HEK293 (cell line): ENCODE measurements at regions not wholly inside any gene's neighbourhood (a gene's known extent, or its start where the extent isn't known, plus 50 kb on each side); places are given as distances from the start of the nearest gene placed in this dataset.

Experiments
- CTCF ChIA-PET: fragments of 350-600 bp; formaldehyde crosslinking; extraction: SDS; loops from one replicate; lab custom pipeline; 2021; ENCODE audit warnings: antibody characterized with exemption; lab: Yijun Ruan, JAX
- POLR2A ChIA-PET: fragments of 300-600 bp; formaldehyde crosslinking; extraction: SDS; loops from one replicate; lab custom pipeline; 2020; ENCODE audit warnings: antibody characterized with exemption, inconsistent platforms; lab: Yijun Ruan, JAX
- H3K27ac ChIP-seq: fragments of 200-500 bp; sonication (Bioruptor generic); 2 replicates; pipeline ENCODE4 v1.5.1; 2014; ENCODE audit warnings: low read depth, low read length, control low read depth, inconsistent platforms; ENCODE audit errors: extremely low read depth
- H3K36me3 ChIP-seq, 2 experiments: fragments of 200-500 bp in 1 of 2; sonication (Bioruptor generic) in 1 of 2; 1 replicate in 1 of 2; 2 replicates in 1 of 2; pipeline ENCODE4 v1.5.1; 2014 to 2017; ENCODE audit warnings: inconsistent platforms in 2 of 2, low read length in 2 of 2; ENCODE audit not compliant: control insufficient read depth in 2 of 2, insufficient read depth in 1 of 2
- H3K4me1 ChIP-seq: fragments of 200-500 bp; sonication (Bioruptor generic); 2 replicates; pipeline ENCODE4 v1.5.1; 2014; ENCODE audit warnings: mild to moderate bottlenecking, low read length, inconsistent platforms; ENCODE audit not compliant: control insufficient read depth, insufficient read depth
- H3K4me3 ChIP-seq: 2 replicates; pipeline ENCODE4 v1.5.1; 2011; ENCODE audit warnings: low read depth, mild to moderate bottlenecking, control low read depth, low read length, moderate library complexity
- H3K9me3 ChIP-seq: fragments of 200-500 bp; sonication (Bioruptor generic); 2 replicates; pipeline ENCODE4 v1.5.1; 2014; ENCODE audit warnings: low read depth, low read length, inconsistent platforms; ENCODE audit not compliant: control insufficient read depth, insufficient read depth
- CTCF ChIP-seq: fragments of 450-650 bp; formaldehyde crosslinking; IDR thresholded peaks from 2 replicates; pipeline ENCODE4 v1.5.1; 2016; ENCODE audit warnings: missing biosample characterization, missing genetic modification characterization
- EGR2 ChIP-seq: fragments of 450-650 bp; formaldehyde crosslinking; IDR thresholded peaks from 2 replicates; pipeline ENCODE4 v1.5.1; 2016; ENCODE audit warnings: low read depth, missing biosample characterization, missing genetic modification characterization
- GLIS1 ChIP-seq: fragments of 450-650 bp; formaldehyde crosslinking; IDR thresholded peaks from 2 replicates; pipeline ENCODE4 v1.5.1; 2016; ENCODE audit warnings: missing biosample characterization, missing genetic modification characterization
- IKZF3 ChIP-seq: fragments of 450-650 bp; IDR thresholded peaks from 2 replicates; pipeline ENCODE4 v1.5.0; 2018; ENCODE audit warnings: missing biosample characterization, mild to moderate bottlenecking, missing genetic modification characterization, moderate library complexity
- ZBTB21 ChIP-seq: fragments of 450-650 bp; formaldehyde crosslinking; IDR thresholded peaks from 2 replicates; pipeline ENCODE4 v1.5.1; 2017; ENCODE audit warnings: missing biosample characterization, missing genetic modification characterization
- ZBTB26 ChIP-seq: fragments of 450-650 bp; formaldehyde crosslinking; optimal IDR thresholded peaks from 2 replicates; pipeline ENCODE3; 2016; ENCODE audit warnings: missing biosample characterization, mild to moderate bottlenecking, missing genetic modification characterization
- ZFP37 ChIP-seq: fragments of 450-650 bp; formaldehyde crosslinking; IDR thresholded peaks from 2 replicates; pipeline ENCODE4 v1.5.1; 2016; ENCODE audit warnings: missing biosample characterization, missing genetic modification characterization
- ZIC2 ChIP-seq: fragments of 450-650 bp; formaldehyde crosslinking; IDR thresholded peaks from 2 replicates; pipeline ENCODE4 v1.5.1; 2016; ENCODE audit warnings: missing biosample characterization, missing genetic modification characterization
- ZNF132 ChIP-seq: fragments of 450-650 bp; formaldehyde crosslinking; IDR thresholded peaks from 2 replicates; pipeline ENCODE4 v1.5.1; 2017; ENCODE audit warnings: missing biosample characterization, missing genetic modification characterization, borderline replicate concordance
- ZNF2 ChIP-seq: fragments of 450-650 bp; formaldehyde crosslinking; IDR thresholded peaks from 2 replicates; pipeline ENCODE4 v1.5.1; 2016; ENCODE audit warnings: missing biosample characterization, missing genetic modification characterization
- ZNF202 ChIP-seq: fragments of 450-650 bp; formaldehyde crosslinking; IDR thresholded peaks from 2 replicates; pipeline ENCODE4 v1.5.1; 2016; ENCODE audit warnings: missing biosample characterization, missing genetic modification characterization, borderline replicate concordance
- ZNF266 ChIP-seq: fragments of 450-650 bp; formaldehyde crosslinking; IDR thresholded peaks from 2 replicates; pipeline ENCODE4 v1.5.1; 2016; ENCODE audit warnings: missing biosample characterization, missing genetic modification characterization, low read depth
- ZNF292 ChIP-seq: fragments of 450-650 bp; formaldehyde crosslinking; IDR thresholded peaks from 2 replicates; pipeline ENCODE4 v1.5.1; 2016; ENCODE audit warnings: low read depth, missing biosample characterization, missing genetic modification characterization, borderline replicate concordance
- ZNF302 ChIP-seq: fragments of 450-650 bp; formaldehyde crosslinking; IDR thresholded peaks from 2 replicates; pipeline ENCODE4 v1.5.1; 2016; ENCODE audit warnings: missing biosample characterization, missing genetic modification characterization, low read depth
- ZNF335 ChIP-seq: fragments of 450-650 bp; formaldehyde crosslinking; conservative IDR thresholded peaks from 2 replicates; pipeline ENCODE4 v1.5.1; 2016; ENCODE audit warnings: missing biosample characterization, missing genetic modification characterization
- ZNF654 ChIP-seq: fragments of 450-650 bp; formaldehyde crosslinking; IDR thresholded peaks from 2 replicates; pipeline ENCODE4 v1.5.1; 2016; ENCODE audit warnings: low read depth, missing biosample characterization, missing genetic modification characterization
- ZNF664 ChIP-seq: fragments of 450-650 bp; formaldehyde crosslinking; IDR thresholded peaks from 2 replicates; pipeline ENCODE4 v1.5.1; 2016; ENCODE audit warnings: missing biosample characterization, missing genetic modification characterization
- TF ChIP-seq, protein P1 (sequence below): fragments of 450-650 bp; formaldehyde crosslinking; IDR thresholded peaks from 2 replicates; pipeline ENCODE4 v1.5.1; 2017; ENCODE audit warnings: missing biosample characterization, missing genetic modification characterization
- TF ChIP-seq, protein P2 (sequence below): fragments of 450-650 bp; formaldehyde crosslinking; IDR thresholded peaks from 2 replicates; pipeline ENCODE4 v1.5.1; 2016; ENCODE audit warnings: missing biosample characterization, missing genetic modification characterization
- TF ChIP-seq, protein P3 (sequence below): fragments of 450-650 bp; formaldehyde crosslinking; IDR thresholded peaks from 2 replicates; pipeline ENCODE4 v1.5.1; 2016; ENCODE audit warnings: missing biosample characterization, missing genetic modification characterization
- TF ChIP-seq, protein P4 (sequence below): fragments of 450-650 bp; formaldehyde crosslinking; IDR thresholded peaks from 2 replicates; pipeline ENCODE4; 2016; ENCODE audit warnings: missing biosample characterization, missing genetic modification characterization

GRCh38 chr2:106581755-106582147, 94.6 kb downstream of the CD8B2 start:
- TF ChIP-seq ZNF664 (tag by site-specific recombination) (0 out of 2 replicates have a peak, but pooled peaks have one; percentile 19), ZNF292 (tag by site-specific recombination) (no peak)
- Histone ChIP-seq H3K4me1 (no peaks in the 10 kb centered on the region), H3K9me3 (no peaks in the 10 kb centered on the region), H3K4me3 (peak overlapping the region; percentile 30), H3K36me3 (no peaks in the 10 kb centered on the region), H3K27ac (no peak overlapping the region)
- CTCF ChIA-PET = interaction anchor here (0.6 to 7.9 kb wide), 14 partner anchors 10 to 1246 kb away, joined by 3 to 91 read pairs (median 3); no protein-coding TSS in a partner anchor
- POLR2A ChIA-PET = no interaction called here

- H3K4me3 ChIP-seq = peak overlapping the region; percentile 30
- no peaks in the 10 kb centered on the region for H3K9me3 ChIP-seq
- no peak overlapping the region for H3K27ac ChIP-seq
- no peaks in the 10 kb centered on the region for H3K36me3 ChIP-seq
- no peaks in the 10 kb centered on the region for H3K4me1 ChIP-seq
- ChIA-PET CTCF (interaction anchor here (0.6 to 7.9 kb wide), 30 partner anchors 9 to 1112 kb away, joined by 3 to 91 read pairs (median 3); no protein-coding TSS in a partner anchor), POLR2A (interaction anchor here (0.7 kb wide), 1 partner anchor 54 kb away, joined by 4 read pairs; no protein-coding TSS in a partner anchor)
- 0 out of 2 replicates have a peak, but pooled peaks have one; percentile 42 for TF ChIP-seq ZNF2 (tag by site-specific recombination)
- TF ChIP-seq ZBTB21 (tag by site-specific recombination) = 0 out of 2 replicates have a peak, but pooled peaks have one; percentile 27
- TF ChIP-seq ZNF202 (tag by site-specific recombination) = no peak
- TF ChIP-seq EGR2 (tag by site-specific recombination) = peak; percentile 30; the same call in 1 of the 2 replicates
- no peak for TF ChIP-seq ZNF266 (tag by site-specific recombination)
- TF ChIP-seq ZFP37 = no peak
- peak; percentile 79 for TF ChIP-seq IKZF3 (tag by site-specific recombination)
- TF ChIP-seq, protein P1, sequence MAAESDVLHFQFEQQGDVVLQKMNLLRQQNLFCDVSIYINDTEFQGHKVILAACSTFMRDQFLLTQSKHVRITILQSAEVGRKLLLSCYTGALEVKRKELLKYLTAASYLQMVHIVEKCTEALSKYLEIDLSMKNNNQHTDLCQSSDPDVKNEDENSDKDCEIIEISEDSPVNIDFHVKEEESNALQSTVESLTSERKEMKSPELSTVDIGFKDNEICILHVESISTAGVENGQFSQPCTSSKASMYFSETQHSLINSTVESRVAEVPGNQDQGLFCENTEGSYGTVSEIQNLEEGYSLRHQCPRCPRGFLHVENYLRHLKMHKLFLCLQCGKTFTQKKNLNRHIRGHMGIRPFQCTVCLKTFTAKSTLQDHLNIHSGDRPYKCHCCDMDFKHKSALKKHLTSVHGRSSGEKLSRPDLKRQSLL (tag by site-specific recombination) = no peak
- TF ChIP-seq ZNF335 (tag by site-specific recombination) = peak; percentile 97
- TF ChIP-seq, protein P2, sequence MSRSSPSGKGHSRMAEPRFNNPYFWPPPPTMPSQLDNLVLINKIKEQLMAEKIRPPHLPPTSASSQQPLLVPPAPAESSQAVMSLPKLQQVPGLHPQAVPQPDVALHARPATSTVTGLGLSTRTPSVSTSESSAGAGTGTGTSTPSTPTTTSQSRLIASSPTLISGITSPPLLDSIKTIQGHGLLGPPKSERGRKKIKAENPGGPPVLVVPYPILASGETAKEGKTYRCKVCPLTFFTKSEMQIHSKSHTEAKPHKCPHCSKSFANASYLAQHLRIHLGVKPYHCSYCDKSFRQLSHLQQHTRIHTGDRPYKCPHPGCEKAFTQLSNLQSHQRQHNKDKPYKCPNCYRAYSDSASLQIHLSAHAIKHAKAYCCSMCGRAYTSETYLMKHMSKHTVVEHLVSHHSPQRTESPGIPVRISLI (tag by site-specific recombination) = peak; percentile 96
- TF ChIP-seq ZIC2 = 0 out of 2 replicates have a peak, but pooled peaks have one; percentile 30
- TF ChIP-seq GLIS1 (tag by site-specific recombination) = peak; percentile 81
- TF ChIP-seq ZNF302 = no peak
- TF ChIP-seq ZNF654 (tag by site-specific recombination) = peak; percentile 77
- TF ChIP-seq ZNF132 = no peak
- TF ChIP-seq, protein P3, sequence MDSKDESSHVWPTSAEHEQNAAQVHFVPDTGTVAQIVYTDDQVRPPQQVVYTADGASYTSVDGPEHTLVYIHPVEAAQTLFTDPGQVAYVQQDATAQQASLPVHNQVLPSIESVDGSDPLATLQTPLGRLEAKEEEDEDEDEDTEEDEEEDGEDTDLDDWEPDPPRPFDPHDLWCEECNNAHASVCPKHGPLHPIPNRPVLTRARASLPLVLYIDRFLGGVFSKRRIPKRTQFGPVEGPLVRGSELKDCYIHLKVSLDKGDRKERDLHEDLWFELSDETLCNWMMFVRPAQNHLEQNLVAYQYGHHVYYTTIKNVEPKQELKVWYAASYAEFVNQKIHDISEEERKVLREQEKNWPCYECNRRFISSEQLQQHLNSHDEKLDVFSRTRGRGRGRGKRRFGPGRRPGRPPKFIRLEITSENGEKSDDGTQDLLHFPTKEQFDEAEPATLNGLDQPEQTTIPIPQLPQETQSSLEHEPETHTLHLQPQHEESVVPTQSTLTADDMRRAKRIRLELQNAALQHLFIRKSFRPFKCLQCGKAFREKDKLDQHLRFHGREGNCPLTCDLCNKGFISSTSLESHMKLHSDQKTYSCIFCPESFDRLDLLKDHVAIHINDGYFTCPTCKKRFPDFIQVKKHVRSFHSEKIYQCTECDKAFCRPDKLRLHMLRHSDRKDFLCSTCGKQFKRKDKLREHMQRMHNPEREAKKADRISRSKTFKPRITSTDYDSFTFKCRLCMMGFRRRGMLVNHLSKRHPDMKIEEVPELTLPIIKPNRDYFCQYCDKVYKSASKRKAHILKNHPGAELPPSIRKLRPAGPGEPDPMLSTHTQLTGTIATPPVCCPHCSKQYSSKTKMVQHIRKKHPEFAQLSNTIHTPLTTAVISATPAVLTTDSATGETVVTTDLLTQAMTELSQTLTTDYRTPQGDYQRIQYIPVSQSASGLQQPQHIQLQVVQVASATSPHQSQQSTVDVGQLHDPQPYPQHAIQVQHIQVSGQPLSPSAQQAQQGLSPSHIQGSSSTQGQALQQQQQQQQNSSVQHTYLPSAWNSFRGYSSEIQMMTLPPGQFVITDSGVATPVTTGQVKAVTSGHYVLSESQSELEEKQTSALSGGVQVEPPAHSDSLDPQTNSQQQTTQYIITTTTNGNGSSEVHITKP (tag by site-specific recombination) = 0 out of 2 replicates have a peak, but pooled peaks have one; percentile 32
- TF ChIP-seq CTCF (tag by site-specific recombination) = peak; percentile 65
- TF ChIP-seq, protein P4, sequence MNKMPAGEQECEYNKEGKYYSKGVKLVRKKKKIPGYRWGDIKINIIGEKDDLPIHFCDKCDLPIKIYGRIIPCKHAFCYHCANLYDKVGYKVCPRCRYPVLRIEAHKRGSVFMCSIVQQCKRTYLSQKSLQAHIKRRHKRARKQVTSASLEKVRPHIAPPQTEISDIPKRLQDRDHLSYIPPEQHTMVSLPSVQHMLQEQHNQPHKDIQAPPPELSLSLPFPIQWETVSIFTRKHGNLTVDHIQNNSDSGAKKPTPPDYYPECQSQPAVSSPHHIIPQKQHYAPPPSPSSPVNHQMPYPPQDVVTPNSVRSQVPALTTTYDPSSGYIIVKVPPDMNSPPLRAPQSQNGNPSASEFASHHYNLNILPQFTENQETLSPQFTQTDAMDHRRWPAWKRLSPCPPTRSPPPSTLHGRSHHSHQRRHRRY = no peak
- peak; percentile 36 for TF ChIP-seq ZBTB26 (tag by site-specific recombination)
These were observed 95.3 kb downstream of the CD8B2 start for GRCh38 chr2:106582148-106583143.
